ENCODE measurements at regions not wholly inside any gene's neighbourhood (a gene's known extent, or its start where the extent isn't known, plus 50 kb on each side); places are given as distances from the start of the nearest gene placed in this dataset.

DNA sequence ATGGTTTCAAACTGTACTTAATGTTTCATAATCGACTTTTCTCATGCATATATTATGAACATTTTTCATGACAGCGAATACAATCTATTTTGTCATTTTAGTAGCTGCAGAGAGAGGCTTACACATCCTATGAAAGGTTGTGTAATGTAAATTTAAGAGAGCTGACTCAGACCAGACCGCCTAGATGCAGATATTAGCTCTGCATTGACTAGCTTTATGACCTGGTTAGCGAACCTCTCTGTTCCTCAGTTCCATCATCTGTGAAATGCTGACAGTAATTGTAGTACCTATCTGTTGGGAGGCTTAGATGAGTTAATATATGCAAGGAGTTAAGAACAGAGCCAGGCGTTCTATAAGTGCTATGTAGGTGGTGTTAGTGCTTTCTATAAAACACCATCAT, 116.2 kb upstream of the RASGRP1 start:
- TF ChIP-seq, protein P1, sequence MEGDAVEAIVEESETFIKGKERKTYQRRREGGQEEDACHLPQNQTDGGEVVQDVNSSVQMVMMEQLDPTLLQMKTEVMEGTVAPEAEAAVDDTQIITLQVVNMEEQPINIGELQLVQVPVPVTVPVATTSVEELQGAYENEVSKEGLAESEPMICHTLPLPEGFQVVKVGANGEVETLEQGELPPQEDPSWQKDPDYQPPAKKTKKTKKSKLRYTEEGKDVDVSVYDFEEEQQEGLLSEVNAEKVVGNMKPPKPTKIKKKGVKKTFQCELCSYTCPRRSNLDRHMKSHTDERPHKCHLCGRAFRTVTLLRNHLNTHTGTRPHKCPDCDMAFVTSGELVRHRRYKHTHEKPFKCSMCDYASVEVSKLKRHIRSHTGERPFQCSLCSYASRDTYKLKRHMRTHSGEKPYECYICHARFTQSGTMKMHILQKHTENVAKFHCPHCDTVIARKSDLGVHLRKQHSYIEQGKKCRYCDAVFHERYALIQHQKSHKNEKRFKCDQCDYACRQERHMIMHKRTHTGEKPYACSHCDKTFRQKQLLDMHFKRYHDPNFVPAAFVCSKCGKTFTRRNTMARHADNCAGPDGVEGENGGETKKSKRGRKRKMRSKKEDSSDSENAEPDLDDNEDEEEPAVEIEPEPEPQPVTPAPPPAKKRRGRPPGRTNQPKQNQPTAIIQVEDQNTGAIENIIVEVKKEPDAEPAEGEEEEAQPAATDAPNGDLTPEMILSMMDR (IDR thresholded peaks at IDR 0.05; ENCODE audit: extremely low read depth in 1 of 2, insufficient read depth in 1 of 2, low read depth in 1 of 2, low read length in 2 of 2) = no peak
- TF ChIP-seq EZH2 (IDR thresholded peaks at IDR 0.05; ENCODE audit: borderline replicate concordance, low read depth, low read length, severe bottlenecking) = no peak
- TF ChIP-seq, protein P2, sequence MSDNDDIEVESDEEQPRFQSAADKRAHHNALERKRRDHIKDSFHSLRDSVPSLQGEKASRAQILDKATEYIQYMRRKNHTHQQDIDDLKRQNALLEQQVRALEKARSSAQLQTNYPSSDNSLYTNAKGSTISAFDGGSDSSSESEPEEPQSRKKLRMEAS (IDR thresholded peaks at IDR 0.05; ENCODE audit: insufficient read depth, insufficient read length) = no peak
- no peak for TF ChIP-seq POLR2AphosphoS5 (IDR thresholded peaks at IDR 0.05; ENCODE audit: insufficient read depth, low read depth, low read length)
- no peak for TF ChIP-seq POLR2A (IDR thresholded peaks at IDR 0.05; ENCODE audit: low read depth, low read length)

All from endothelial cell of umbilical vein (primary cell).